GM23248 (cell line): ENCODE measurements at regions not wholly inside any gene's neighbourhood (a gene's known extent, or its start where the extent isn't known, plus 50 kb on each side); places are given as distances from the start of the nearest gene placed in this dataset.

Experiments
- EZH2 ChIP-seq: fragments of 200-600 bp; sonication (generic); IDR thresholded peaks from 2 replicates; pipeline ENCODE4 v1.6.1; 2018; ENCODE audit warnings: antibody characterized with exemption, mild to moderate bottlenecking; ENCODE audit not compliant: insufficient read depth, poor library complexity, severe bottlenecking
- EZH2phosphoT487 ChIP-seq: fragments of 200-600 bp; sonication (generic); IDR thresholded peaks from 2 replicates; pipeline ENCODE4 v1.6.1; 2018; ENCODE audit warnings: antibody characterized with exemption, moderate library complexity, mild to moderate bottlenecking, low read depth; ENCODE audit not compliant: insufficient read depth

DNA sequence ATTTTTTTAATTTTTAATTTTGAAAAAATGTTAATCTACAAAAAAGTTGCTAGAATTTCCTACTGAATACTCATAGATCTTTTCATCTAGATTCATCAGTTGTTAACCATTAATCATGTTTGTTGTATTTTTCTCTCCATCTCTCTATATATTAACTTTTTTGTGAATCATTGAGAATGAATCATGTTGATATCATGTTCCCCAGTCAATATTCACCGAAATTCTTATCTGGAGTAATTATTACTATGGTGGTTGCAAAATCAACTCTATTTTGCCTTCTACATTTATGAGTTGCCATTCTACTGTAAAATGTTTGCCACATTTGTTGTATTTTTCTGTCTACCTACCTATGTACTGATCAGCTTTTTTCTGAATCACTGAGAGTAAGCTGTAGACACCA is 154.0 kb downstream of the SPP2 start:
- no peak for TF ChIP-seq EZH2
- no peak for TF ChIP-seq EZH2phosphoT487
